Ovary (tissue), 3 donors: ENCODE measurements at regions not wholly inside any gene's neighbourhood (a gene's known extent, or its start where the extent isn't known, plus 50 kb on each side); places are given as distances from the start of the nearest gene placed in this dataset.

ENCODE experiments used
- CTCF ChIP-seq, 3 donors: fragments of 450-650 bp in 2 of 3; fragments of 200-600 bp in 1 of 3; IDR thresholded peaks; one replicate each; pipeline versions ENCODE4 v1.5.1 to v1.8.0; 2016 to 2022; ENCODE audit warnings: antibody characterized with exemption in 3 of 3, mild to moderate bottlenecking in 1 of 3
- EP300 ChIP-seq: sonication (generic); formaldehyde crosslinking; IDR thresholded peaks from one replicate; pipeline ENCODE4 v1.6.1; 2017; ENCODE audit warnings: antibody characterized with exemption
- POLR2A ChIP-seq: fragments of 450-650 bp; IDR thresholded peaks from one replicate; pipeline ENCODE4 v1.6.1; 2017; ENCODE audit warnings: antibody characterized with exemption, mild to moderate bottlenecking, moderate library complexity
- donor health status: DM: no; HTN: no; CAD: no.

- TF ChIP-seq CTCF (IDR thresholded peaks at IDR 0.05) (no peak), POLR2A (no peak), EP300 (no peak)
Observed at GRCh38 chr21:41045534-41046268, 122.3 kb upstream of the BACE2 start.
